CD8-positive, alpha-beta memory T cell (primary cell): ENCODE measurements at regions not wholly inside any gene's neighbourhood (a gene's known extent, or its start where the extent isn't known, plus 50 kb on each side); places are given as distances from the start of the nearest gene placed in this dataset.
"Not testable (repeated sequence)": the region's sequence is repeated elsewhere in the genome, so short reads cannot be mapped to it uniquely, and the experiment has no call there.

Experiments used
- CTCF ChIA-PET: fragments of 350-600 bp; sonication (Branson Sonifier 250); formaldehyde crosslinking; loops from one replicate; lab custom pipeline; 2021; ENCODE audit warnings: antibody characterized with exemption; lab: Charles Lee
- POLR2A ChIA-PET: fragments of 350-600 bp; sonication (Branson Sonifier 250); formaldehyde crosslinking; loops from one replicate; lab custom pipeline; 2021; ENCODE audit warnings: antibody characterized with exemption; lab: Charles Lee
- DNase-seq, 5 donors: peaks; one replicate each; pipeline versions ENCODE4 v3.0.0 to v3.0.0-alpha.2; 2020 to 2022; ENCODE audit warnings: mixed read lengths in 1 of 5
- H3K27ac ChIP-seq: one replicate; pipeline ENCODE4 v1.7.0; 2013; ENCODE audit warnings: low read depth, mild to moderate bottlenecking, low read length, moderate library complexity
- H3K27me3 ChIP-seq: 2 replicates; pipeline ENCODE4 v1.7.0; 2013; ENCODE audit warnings: low read length, mild to moderate bottlenecking; ENCODE audit not compliant: insufficient read depth, poor library complexity, severe bottlenecking
- H3K36me3 ChIP-seq: 2 replicates; pipeline ENCODE4 v1.7.0; 2013; ENCODE audit warnings: mild to moderate bottlenecking, low read length, moderate library complexity; ENCODE audit not compliant: insufficient read depth
- H3K4me1 ChIP-seq: 2 replicates; pipeline ENCODE4 v1.7.0; 2013; ENCODE audit warnings: mild to moderate bottlenecking, low read length, moderate library complexity; ENCODE audit not compliant: insufficient read depth
- H3K4me3 ChIP-seq: 2 replicates; pipeline ENCODE4 v1.7.0; 2013; ENCODE audit warnings: mild to moderate bottlenecking, low read length
- H3K9me3 ChIP-seq: 2 replicates; pipeline ENCODE4 v1.7.0; 2013; ENCODE audit warnings: mild to moderate bottlenecking, low read length
- H3K27ac Mint-ChIP-seq, 8 donors: one replicate each; pipeline ENCODE4 v1.8.0; 2020 to 2021; ENCODE audit warnings: mixed read lengths in 8 of 8, mild to moderate bottlenecking in 6 of 8, inconsistent platforms in 3 of 8, moderate library complexity in 3 of 8
- H3K27me3 Mint-ChIP-seq, 2 donors: one replicate each; pipeline ENCODE4 v1.8.0; 2020 to 2021; ENCODE audit warnings: mixed read lengths in 2 of 2, mild to moderate bottlenecking in 1 of 2, moderate library complexity in 1 of 2
- H3K36me3 Mint-ChIP-seq, 3 donors: one replicate each; pipeline ENCODE4 v1.8.0; 2020 to 2021; ENCODE audit warnings: mixed read lengths in 3 of 3, inconsistent platforms in 1 of 3, mild to moderate bottlenecking in 1 of 3
- H3K4me1 Mint-ChIP-seq, 3 donors: one replicate each; pipeline ENCODE4 v1.8.0; 2020 to 2021; ENCODE audit warnings: mixed read lengths in 3 of 3, inconsistent platforms in 1 of 3, mild to moderate bottlenecking in 1 of 3
- H3K4me3 Mint-ChIP-seq, 7 donors: one replicate each; pipeline ENCODE4 v1.8.0; 2020 to 2021; ENCODE audit warnings: mixed read lengths in 7 of 7, mild to moderate bottlenecking in 6 of 7, moderate library complexity in 4 of 7, inconsistent platforms in 2 of 7
- H3K9me3 Mint-ChIP-seq, 5 donors: one replicate each; pipeline ENCODE4 v1.8.0; 2020 to 2022; ENCODE audit warnings: mixed read lengths in 5 of 5, mild to moderate bottlenecking in 3 of 5, moderate library complexity in 2 of 5, inconsistent platforms in 1 of 5

GRCh38 chr12:73973486-73973885, 564.1 kb upstream of the ATXN7L3B start:
- Histone ChIP-seq H3K9me3 (no peaks in the 10 kb centered on the region), H3K36me3 (no peaks in the 10 kb centered on the region), H3K27me3 (no peaks in the 10 kb centered on the region), H3K27ac (no peak overlapping the region), H3K4me3 (no peak overlapping the region), H3K4me1 (no peaks in the 10 kb centered on the region)
- peaks cover 2 to 15% (median 10%) of the 10 kb centered on the region in 5 donors for H3K9me3 Mint-ChIP-seq
- ChIA-PET CTCF (no interaction called here), POLR2A (no interaction called here)
- H3K27me3 Mint-ChIP-seq = no peaks in the 10 kb centered on the region
- H3K36me3 Mint-ChIP-seq = no peaks in the 10 kb centered on the region
- no peak for DNase-seq
- H3K27ac Mint-ChIP-seq = no peak overlapping the region
- H3K4me3 Mint-ChIP-seq = no peak overlapping the region
- no peaks in the 10 kb centered on the region for H3K4me1 Mint-ChIP-seq

GRCh38 chr12:73984552-73984951, 553.1 kb upstream of the ATXN7L3B start:
- no peaks in the 10 kb centered on the region for H3K4me1 Mint-ChIP-seq
- POLR2A ChIA-PET = no interaction called here

GRCh38 chr12:73991138-73991537, 546.5 kb upstream of the ATXN7L3B start:
- DNase-seq = no peak
- H3K36me3 Mint-ChIP-seq = no peaks in the 10 kb centered on the region
- no peaks in the 10 kb centered on the region for H3K36me3 ChIP-seq
- POLR2A ChIA-PET = no interaction called here
- no peak overlapping the region for H3K4me3 ChIP-seq
- no peaks in the 10 kb centered on the region for H3K27me3 Mint-ChIP-seq
- no peaks in the 10 kb centered on the region for H3K9me3 ChIP-seq
- H3K27ac ChIP-seq = no peak overlapping the region
- H3K9me3 Mint-ChIP-seq = peaks cover 0 to 10% (median 4%) of the 10 kb centered on the region in 5 donors
- CTCF ChIA-PET = no interaction called here
- no peaks in the 10 kb centered on the region for H3K27me3 ChIP-seq
- no peaks in the 10 kb centered on the region for H3K4me1 Mint-ChIP-seq
- H3K4me1 ChIP-seq = no peaks in the 10 kb centered on the region
- no peak overlapping the region for H3K27ac Mint-ChIP-seq
- no peak overlapping the region for H3K4me3 Mint-ChIP-seq

More at GRCh38 chr12:73984552-73984951, 553.1 kb upstream of the ATXN7L3B start:
- Histone ChIP-seq H3K4me3 (no peak overlapping the region), H3K36me3 (no peaks in the 10 kb centered on the region), H3K27me3 (no peaks in the 10 kb centered on the region), H3K27ac (no peak overlapping the region), H3K9me3 (no peaks in the 10 kb centered on the region), H3K4me1 (no peaks in the 10 kb centered on the region)
- Mint-ChIP-seq H3K27me3 (no peaks in the 10 kb centered on the region), H3K27ac (no peak overlapping the region), H3K4me3 (no peak overlapping the region), H3K36me3 (no peaks in the 10 kb centered on the region), H3K9me3 (peaks cover 3 to 12% (median 4%) of the 10 kb centered on the region in 5 donors)
- DNase-seq = no peak
- CTCF ChIA-PET = no interaction called here

- Histone ChIP-seq H3K27ac (no peak overlapping the region), H3K36me3 (no peaks in the 10 kb centered on the region), H3K9me3 (no peaks in the 10 kb centered on the region), H3K4me1 (no peaks in the 10 kb centered on the region), H3K27me3 (no peaks in the 10 kb centered on the region), H3K4me3 (no peak overlapping the region)
- Mint-ChIP-seq H3K36me3 (no peaks in the 10 kb centered on the region), H3K9me3 (peaks cover 0 to 10% (median 2%) of the 10 kb centered on the region in 5 donors), H3K27ac (no peak overlapping the region), H3K27me3 (no peaks in the 10 kb centered on the region), H3K4me3 (no peak overlapping the region), H3K4me1 (no peaks in the 10 kb centered on the region)
- CTCF ChIA-PET = no interaction called here
- POLR2A ChIA-PET = no interaction called here
- no peak for DNase-seq
Measured at GRCh38 chr12:73998894-73999293, 538.7 kb upstream of the ATXN7L3B start.

- Mint-ChIP-seq H3K36me3 (no peaks in the 10 kb centered on the region), H3K4me3 (no peak overlapping the region), H3K27ac (no peak overlapping the region), H3K9me3 (peaks cover 0 to 7% (median 3%) of the 10 kb centered on the region in 5 donors), H3K27me3 (peaks cover 0 to 2% of the 10 kb centered on the region in 2 donors), H3K4me1 (no peaks in the 10 kb centered on the region)
- CTCF ChIA-PET = no interaction called here
- H3K4me3 ChIP-seq = no peak overlapping the region
- no peak overlapping the region for H3K27ac ChIP-seq
- POLR2A ChIA-PET = no interaction called here
- no peak for DNase-seq
- no peaks in the 10 kb centered on the region for H3K9me3 ChIP-seq
- no peaks in the 10 kb centered on the region for H3K36me3 ChIP-seq
- no peaks in the 10 kb centered on the region for H3K4me1 ChIP-seq
- no peaks in the 10 kb centered on the region for H3K27me3 ChIP-seq
Measured at GRCh38 chr12:74015118-74015517, 522.5 kb upstream of the ATXN7L3B start.

GRCh38 chr12:74016324-74016723, 521.3 kb upstream of the ATXN7L3B start:
- H3K27ac Mint-ChIP-seq, H3K9me3 ChIP-seq, H3K36me3 Mint-ChIP-seq, DNase-seq, H3K27me3 Mint-ChIP-seq, CTCF ChIA-PET, H3K36me3 ChIP-seq, H3K4me1 Mint-ChIP-seq, H3K27me3 ChIP-seq, H3K4me3 ChIP-seq, POLR2A ChIA-PET, H3K9me3 Mint-ChIP-seq, H3K4me3 Mint-ChIP-seq, H3K4me1 ChIP-seq, H3K27ac ChIP-seq: not testable (repeated sequence)

- no peaks in the 10 kb centered on the region for H3K36me3 ChIP-seq
- Mint-ChIP-seq H3K36me3 (no peaks in the 10 kb centered on the region), H3K4me3 (no peak overlapping the region), H3K9me3 (peaks cover 0 to 6% (median 3%) of the 10 kb centered on the region in 5 donors), H3K4me1 (no peaks in the 10 kb centered on the region), H3K27me3 (no peaks in the 10 kb centered on the region), H3K27ac (no peak overlapping the region)
- H3K4me1 ChIP-seq = no peaks in the 10 kb centered on the region
- no peak for DNase-seq
- no peak overlapping the region for H3K27ac ChIP-seq
- H3K9me3 ChIP-seq = no peaks in the 10 kb centered on the region
- ChIA-PET CTCF (no interaction called here), POLR2A (no interaction called here)
- H3K4me3 ChIP-seq = no peak overlapping the region
- H3K27me3 ChIP-seq = no peaks in the 10 kb centered on the region
Measured at GRCh38 chr12:74018849-74019248, 518.8 kb upstream of the ATXN7L3B start.

GRCh38 chr12:74021937-74022336, 515.7 kb upstream of the ATXN7L3B start:
- no peaks in the 10 kb centered on the region for H3K9me3 ChIP-seq
- DNase-seq = peak in 1 of 5 donors; percentile 30
- no peaks in the 10 kb centered on the region for H3K36me3 Mint-ChIP-seq
- H3K27me3 ChIP-seq = no peaks in the 10 kb centered on the region
- H3K4me3 Mint-ChIP-seq = no peak overlapping the region
- H3K9me3 Mint-ChIP-seq = peaks cover 0 to 3% (median 0%) of the 10 kb centered on the region in 5 donors
- no peaks in the 10 kb centered on the region for H3K4me1 ChIP-seq
- no peak overlapping the region for H3K4me3 ChIP-seq
- H3K36me3 ChIP-seq = no peaks in the 10 kb centered on the region
- H3K27me3 Mint-ChIP-seq = no peaks in the 10 kb centered on the region
- H3K27ac Mint-ChIP-seq = no peak overlapping the region
- POLR2A ChIA-PET = no interaction called here
- no peak overlapping the region for H3K27ac ChIP-seq
- H3K4me1 Mint-ChIP-seq = no peaks in the 10 kb centered on the region
- CTCF ChIA-PET = no interaction called here

- Histone ChIP-seq H3K36me3 (no peaks in the 10 kb centered on the region), H3K27me3 (no peaks in the 10 kb centered on the region), H3K4me1 (no peaks in the 10 kb centered on the region), H3K9me3 (no peaks in the 10 kb centered on the region), H3K27ac (no peak overlapping the region), H3K4me3 (no peak overlapping the region)
- H3K4me1 Mint-ChIP-seq = no peaks in the 10 kb centered on the region
- no peak overlapping the region for H3K4me3 Mint-ChIP-seq
- no peaks in the 10 kb centered on the region for H3K36me3 Mint-ChIP-seq
- peaks cover 0 to 2% of the 10 kb centered on the region in 2 donors for H3K27me3 Mint-ChIP-seq
- ChIA-PET POLR2A (no interaction called here), CTCF (no interaction called here)
- no peak overlapping the region for H3K27ac Mint-ChIP-seq
- peaks cover 0 to 11% (median 2%) of the 10 kb centered on the region in 5 donors for H3K9me3 Mint-ChIP-seq
- DNase-seq = no peak
Measured at GRCh38 chr12:74031045-74031444, 506.6 kb upstream of the ATXN7L3B start.
